ENCODE measurements at regions not wholly inside any gene's neighbourhood (a gene's known extent, or its start where the extent isn't known, plus 50 kb on each side); places are given as distances from the start of the nearest gene placed in this dataset.

- DNase-seq (ENCODE audit: low spot score in 2 of 2) (no peak), ATAC-seq (peak; percentile 18 to 38)
- H3K27ac Mint-ChIP-seq = peak overlapping the region in 1 of 2 donors; percentile 44
- no peaks in the 10 kb centered on the region for H3K36me3 Mint-ChIP-seq
- H3K9me3 Mint-ChIP-seq = no peaks in the 10 kb centered on the region
Observed at GRCh38 chr14:100408350-100409002, 85.3 kb downstream of the SLC25A47 start.

- H3K36me3 Mint-ChIP-seq = no peaks in the 10 kb centered on the region
- DNase-seq (ENCODE audit: low spot score in 2 of 2) (no peak), ATAC-seq (no peak)
- H3K27ac Mint-ChIP-seq = no peak overlapping the region
- H3K9me3 Mint-ChIP-seq = no peaks in the 10 kb centered on the region
Observed at GRCh38 chr14:100409003-100409360, 85.8 kb downstream of the SLC25A47 start.

- Mint-ChIP-seq H3K9me3 (no peaks in the 10 kb centered on the region), H3K36me3 (no peaks in the 10 kb centered on the region), H3K27ac (no peak overlapping the region)
- DNase-seq (ENCODE audit: low spot score in 2 of 2) (no peak), ATAC-seq (no peak)
Observed at GRCh38 chr14:100409651-100410050, 86.5 kb downstream of the SLC25A47 start.

- Mint-ChIP-seq H3K36me3 (no peaks in the 10 kb centered on the region), H3K9me3 (no peaks in the 10 kb centered on the region), H3K27ac (no peak overlapping the region)
- DNase-seq (ENCODE audit: low spot score in 2 of 2) = no peak
- no peak for ATAC-seq
Observed at GRCh38 chr14:100410056-100410565, 87.0 kb downstream of the SLC25A47 start.

GRCh38 chr14:100413699-100414098 is 90.6 kb downstream of the SLC25A47 start:
- DNase-seq (ENCODE audit: low spot score in 2 of 2) = no peak
- Mint-ChIP-seq H3K27ac (no peak overlapping the region), H3K9me3 (no peaks in the 10 kb centered on the region), H3K36me3 (no peaks in the 10 kb centered on the region)
- ATAC-seq = no peak

GRCh38 chr14:100415226-100415625 is 92.1 kb downstream of the SLC25A47 start:
- ATAC-seq (no peak), DNase-seq (ENCODE audit: low spot score in 2 of 2) (no peak)
- H3K27ac Mint-ChIP-seq = no peak overlapping the region
- H3K9me3 Mint-ChIP-seq = no peaks in the 10 kb centered on the region
- peaks cover 0 to 6% of the 10 kb centered on the region in 2 donors for H3K36me3 Mint-ChIP-seq

GRCh38 chr14:100416081-100416680 is 93.0 kb downstream of the SLC25A47 start:
- H3K27ac Mint-ChIP-seq = peak overlapping the region in 1 of 2 donors; percentile 2
- peaks cover 0 to 6% of the 10 kb centered on the region in 2 donors for H3K36me3 Mint-ChIP-seq
- DNase-seq (ENCODE audit: low spot score in 2 of 2) = no peak
- H3K9me3 Mint-ChIP-seq = no peaks in the 10 kb centered on the region
- ATAC-seq = no peak

GRCh38 chr14:100416921-100417860 is 94.1 kb downstream of the SLC25A47 start:
- Mint-ChIP-seq H3K36me3 (peaks cover 0 to 6% of the 10 kb centered on the region in 2 donors), H3K27ac (no peak overlapping the region), H3K9me3 (no peaks in the 10 kb centered on the region)
- ATAC-seq = peak in 1 of 2 donors; percentile 34
- no peak for DNase-seq (ENCODE audit: low spot score in 2 of 2)

- DNase-seq (ENCODE audit: low spot score in 2 of 2) (no peak), ATAC-seq (no peak)
- Mint-ChIP-seq H3K9me3 (no peaks in the 10 kb centered on the region), H3K36me3 (peaks cover 0 to 6% of the 10 kb centered on the region in 2 donors), H3K27ac (no peak overlapping the region)
Observed at GRCh38 chr14:100419856-100420255, 96.7 kb downstream of the SLC25A47 start.

GRCh38 chr14:100421756-100422470 is 98.8 kb downstream of the SLC25A47 start:
- peaks cover 0 to 6% of the 10 kb centered on the region in 2 donors for H3K36me3 Mint-ChIP-seq
- H3K9me3 Mint-ChIP-seq = no peaks in the 10 kb centered on the region
- ATAC-seq = no peak
- no peak overlapping the region for H3K27ac Mint-ChIP-seq
- DNase-seq (ENCODE audit: low spot score in 2 of 2) = no peak

- Mint-ChIP-seq H3K9me3 (no peaks in the 10 kb centered on the region), H3K27ac (no peak overlapping the region), H3K36me3 (peaks cover 0 to 6% of the 10 kb centered on the region in 2 donors)
- DNase-seq (ENCODE audit: low spot score in 2 of 2) (no peak), ATAC-seq (no peak)
Observed at GRCh38 chr14:100422556-100423316, 99.6 kb downstream of the SLC25A47 start.

GRCh38 chr14:100423317-100424010 is 100.3 kb downstream of the SLC25A47 start:
- ATAC-seq = no peak

GRCh38 chr14:100424504-100425428 is 101.6 kb downstream of the SLC25A47 start:
- H3K9me3 Mint-ChIP-seq = no peaks in the 10 kb centered on the region
- peak overlapping the region in 1 of 2 donors; percentile 78 for H3K27ac Mint-ChIP-seq
- ATAC-seq = peak in 1 of 2 donors; percentile 49
- no peaks in the 10 kb centered on the region for H3K36me3 Mint-ChIP-seq
- no peak for DNase-seq (ENCODE audit: low spot score in 2 of 2)

More at GRCh38 chr14:100423317-100424010, 100.3 kb downstream of the SLC25A47 start:
- no peak overlapping the region for H3K27ac Mint-ChIP-seq
- H3K36me3 Mint-ChIP-seq = peaks cover 0 to 6% of the 10 kb centered on the region in 2 donors
- DNase-seq (ENCODE audit: low spot score in 2 of 2) = no peak
- H3K9me3 Mint-ChIP-seq = no peaks in the 10 kb centered on the region

GRCh38 chr14:100425429-100425827 is 102.3 kb downstream of the SLC25A47 start:
- Mint-ChIP-seq H3K27ac (no peak overlapping the region), H3K9me3 (no peaks in the 10 kb centered on the region), H3K36me3 (no peaks in the 10 kb centered on the region)
- no peak for ATAC-seq
- no peak for DNase-seq (ENCODE audit: low spot score in 2 of 2)
